ENCODE measurements at regions not wholly inside any gene's neighbourhood (a gene's known extent, or its start where the extent isn't known, plus 50 kb on each side); places are given as distances from the start of the nearest gene placed in this dataset.

GRCh38 chr1:79885101-79885500 is 878.6 kb upstream of the ADGRL4 start:
- Mint-ChIP-seq H3K27me3 (ENCODE audit: insufficient read depth, unreplicated experiment) (no peaks in the 10 kb centered on the region), H3K4me3 (ENCODE audit: unreplicated experiment) (no peak overlapping the region), H3K36me3 (ENCODE audit: insufficient read depth, unreplicated experiment) (no peaks in the 10 kb centered on the region), H3K4me1 (ENCODE audit: low read depth, unreplicated experiment) (no peaks in the 10 kb centered on the region), H3K9me3 (ENCODE audit: unreplicated experiment) (peaks cover 11% of the 10 kb centered on the region), H3K27ac (ENCODE audit: unreplicated experiment) (no peak overlapping the region)
- CTCF ChIA-PET: no interaction called here
- TF ChIP-seq, protein P1, sequence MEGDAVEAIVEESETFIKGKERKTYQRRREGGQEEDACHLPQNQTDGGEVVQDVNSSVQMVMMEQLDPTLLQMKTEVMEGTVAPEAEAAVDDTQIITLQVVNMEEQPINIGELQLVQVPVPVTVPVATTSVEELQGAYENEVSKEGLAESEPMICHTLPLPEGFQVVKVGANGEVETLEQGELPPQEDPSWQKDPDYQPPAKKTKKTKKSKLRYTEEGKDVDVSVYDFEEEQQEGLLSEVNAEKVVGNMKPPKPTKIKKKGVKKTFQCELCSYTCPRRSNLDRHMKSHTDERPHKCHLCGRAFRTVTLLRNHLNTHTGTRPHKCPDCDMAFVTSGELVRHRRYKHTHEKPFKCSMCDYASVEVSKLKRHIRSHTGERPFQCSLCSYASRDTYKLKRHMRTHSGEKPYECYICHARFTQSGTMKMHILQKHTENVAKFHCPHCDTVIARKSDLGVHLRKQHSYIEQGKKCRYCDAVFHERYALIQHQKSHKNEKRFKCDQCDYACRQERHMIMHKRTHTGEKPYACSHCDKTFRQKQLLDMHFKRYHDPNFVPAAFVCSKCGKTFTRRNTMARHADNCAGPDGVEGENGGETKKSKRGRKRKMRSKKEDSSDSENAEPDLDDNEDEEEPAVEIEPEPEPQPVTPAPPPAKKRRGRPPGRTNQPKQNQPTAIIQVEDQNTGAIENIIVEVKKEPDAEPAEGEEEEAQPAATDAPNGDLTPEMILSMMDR (IDR thresholded peaks at IDR 0.05; ENCODE audit: insufficient read depth in 1 of 2, low read depth in 1 of 2, low read length in 1 of 2, severe bottlenecking in 1 of 2, unreplicated experiment in 1 of 2): no peak
- intact Hi-C loops (cut with micrococcal nuclease; ENCODE audit: unreplicated experiment): no loop called here
- Histone ChIP-seq H3K9me3 (no peaks in the 10 kb centered on the region), H3K36me3 (ENCODE audit: control insufficient read depth, insufficient read depth, low read length) (no peaks in the 10 kb centered on the region), H3K4me1 (no peaks in the 10 kb centered on the region), H3K4me3 (ENCODE audit: low read depth, low read length) (no peak overlapping the region), H3K27me3 (replicated peaks; ENCODE audit: control insufficient read depth, insufficient read depth, low read length) (no peaks in the 10 kb centered on the region)
- no TSS peak for BruUV-seq (replicated peaks)
- POLR2A ChIA-PET: no interaction called here
- DNase-seq: no peak

GRCh38 chr1:79877086-79877485 is 870.6 kb upstream of the ADGRL4 start:
- Histone ChIP-seq H3K4me1 (no peaks in the 10 kb centered on the region), H3K36me3 (ENCODE audit: control insufficient read depth, insufficient read depth, low read length) (no peaks in the 10 kb centered on the region), H3K9me3 (no peaks in the 10 kb centered on the region), H3K4me3 (ENCODE audit: low read depth, low read length) (no peak overlapping the region), H3K27me3 (replicated peaks; ENCODE audit: control insufficient read depth, insufficient read depth, low read length) (no peaks in the 10 kb centered on the region)
- intact Hi-C loops (cut with micrococcal nuclease; ENCODE audit: unreplicated experiment): no loop called here
- no peak for DNase-seq
- H3K27ac Mint-ChIP-seq (ENCODE audit: unreplicated experiment): no peak overlapping the region
- no peaks in the 10 kb centered on the region for H3K9me3 Mint-ChIP-seq (ENCODE audit: unreplicated experiment)
- H3K4me1 Mint-ChIP-seq (ENCODE audit: low read depth, unreplicated experiment): no peaks in the 10 kb centered on the region
- POLR2A ChIA-PET: no interaction called here
- CTCF ChIA-PET: no interaction called here
- no peak overlapping the region for H3K4me3 Mint-ChIP-seq (ENCODE audit: unreplicated experiment)
- BruUV-seq (replicated peaks): no TSS peak
- no peaks in the 10 kb centered on the region for H3K36me3 Mint-ChIP-seq (ENCODE audit: insufficient read depth, unreplicated experiment)
- H3K27me3 Mint-ChIP-seq (ENCODE audit: insufficient read depth, unreplicated experiment): no peaks in the 10 kb centered on the region
- TF ChIP-seq, protein P1 (IDR thresholded peaks at IDR 0.05; ENCODE audit: insufficient read depth in 1 of 2, low read depth in 1 of 2, low read length in 1 of 2, severe bottlenecking in 1 of 2, unreplicated experiment in 1 of 2): no peak

DNA sequence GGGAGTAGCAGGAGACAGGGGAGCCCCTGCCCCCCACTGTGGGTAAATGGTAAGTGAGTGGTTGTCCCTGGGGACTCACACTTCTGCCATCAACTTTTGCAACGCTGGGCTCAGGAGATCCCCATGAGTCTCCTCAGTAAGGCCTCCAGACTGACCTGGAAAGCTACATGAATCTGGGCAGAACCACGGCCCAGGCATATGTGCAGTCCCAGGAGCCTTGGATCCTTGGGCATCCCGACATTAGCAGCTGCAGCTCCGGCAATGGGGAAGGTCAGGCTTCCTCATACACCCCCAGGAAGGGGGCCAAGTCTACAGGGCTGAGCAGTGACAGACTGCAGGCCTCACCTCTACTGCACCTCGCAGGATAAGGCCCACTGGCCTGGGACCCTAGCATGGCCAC is 868.7 kb upstream of the ADGRL4 start:
- H3K4me1 ChIP-seq: no peaks in the 10 kb centered on the region
- Mint-ChIP-seq H3K4me3 (ENCODE audit: unreplicated experiment) (no peak overlapping the region), H3K27me3 (ENCODE audit: insufficient read depth, unreplicated experiment) (no peaks in the 10 kb centered on the region), H3K9me3 (ENCODE audit: unreplicated experiment) (no peaks in the 10 kb centered on the region), H3K4me1 (ENCODE audit: low read depth, unreplicated experiment) (no peaks in the 10 kb centered on the region), H3K27ac (ENCODE audit: unreplicated experiment) (no peak overlapping the region), H3K36me3 (ENCODE audit: insufficient read depth, unreplicated experiment) (no peaks in the 10 kb centered on the region)
- no peak overlapping the region for H3K4me3 ChIP-seq (ENCODE audit: low read depth, low read length)
- no peaks in the 10 kb centered on the region for H3K27me3 ChIP-seq (replicated peaks; ENCODE audit: control insufficient read depth, insufficient read depth, low read length)
- no peaks in the 10 kb centered on the region for H3K9me3 ChIP-seq
- intact Hi-C loops (cut with micrococcal nuclease; ENCODE audit: unreplicated experiment): no loop called here
- ChIA-PET POLR2A (no interaction called here), CTCF (no interaction called here)
- no TSS peak for BruUV-seq (replicated peaks)
- no peaks in the 10 kb centered on the region for H3K36me3 ChIP-seq (ENCODE audit: control insufficient read depth, insufficient read depth, low read length)
- TF ChIP-seq, protein P1 (IDR thresholded peaks at IDR 0.05; ENCODE audit: insufficient read depth in 1 of 2, low read depth in 1 of 2, low read length in 1 of 2, severe bottlenecking in 1 of 2, unreplicated experiment in 1 of 2): no peak
- DNase-seq: no peak

Data from Caco-2 (cell line).